ENCODE measurements at regions not wholly inside any gene's neighbourhood (a gene's known extent, or its start where the extent isn't known, plus 50 kb on each side); places are given as distances from the start of the nearest gene placed in this dataset.

DNA sequence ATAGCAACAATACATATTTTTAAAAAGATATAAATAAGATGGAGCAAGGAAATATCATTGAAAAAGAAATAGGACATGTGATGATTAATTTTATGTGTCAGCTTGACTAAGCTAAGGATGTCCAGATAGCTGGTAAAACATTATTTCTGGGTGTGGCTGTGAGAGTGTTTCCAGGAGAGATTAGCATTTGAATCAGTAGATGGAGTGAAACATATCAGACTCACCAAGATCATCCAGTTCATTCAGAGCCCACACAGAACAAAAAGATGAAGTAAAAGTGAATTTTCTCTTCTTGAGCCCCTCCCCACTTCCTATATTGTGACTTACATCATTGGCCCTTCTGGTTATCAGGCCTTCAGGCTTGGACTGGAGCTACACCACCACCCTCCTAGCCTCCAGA lies 61.6 kb upstream of the TUSC7 start:
- dilution Hi-C loops (cut with HindIII; ENCODE audit: low sequenced_read_pairs, unreplicated experiment): no loop called here
- Histone ChIP-seq H3K9me3 (ENCODE audit: control insufficient read depth, insufficient read depth, low read length) (no peaks in the 10 kb centered on the region), H3K4me1 (ENCODE audit: control insufficient read depth, insufficient read depth, low read length) (no peaks in the 10 kb centered on the region), H2BK20ac (ENCODE audit: low read depth, low read length) (no peak overlapping the region), H3K56ac (ENCODE audit: extremely low read depth, insufficient read depth, low read length) (no peak overlapping the region), H3K9ac (ENCODE audit: low read depth, low read length) (no peak overlapping the region), H2BK5ac (ENCODE audit: low read depth, low read length, poor library complexity, severe bottlenecking) (no peak overlapping the region), H3K4ac (ENCODE audit: low read depth, low read length) (no peak overlapping the region), H2BK120ac (ENCODE audit: low read depth, low read length) (no peak overlapping the region), H3K9me1 (ENCODE audit: insufficient read depth, low read length) (no peaks in the 10 kb centered on the region), H3K36me3 (ENCODE audit: control insufficient read depth, insufficient read depth, low read length) (no peaks in the 10 kb centered on the region), H4K20me1 (ENCODE audit: insufficient read depth, low read length) (no peaks in the 10 kb centered on the region), H2AFZ (replicated peaks; ENCODE audit: low read length, poor library complexity) (no peak overlapping the region), H3K4me2 (ENCODE audit: low read depth, low read length) (no peak overlapping the region), H2BK15ac (ENCODE audit: low read depth, low read length) (no peak overlapping the region), H4K8ac (ENCODE audit: low read depth in 2 of 2, low read length in 2 of 2) (no peak overlapping the region), H4K91ac (ENCODE audit: insufficient read depth, low read depth, low read length) (no peak overlapping the region), H3K4me3 (ENCODE audit: insufficient read depth, low read depth, low read length) (no peak overlapping the region), H3K79me1 (ENCODE audit: low read depth in 1 of 2, low read length in 2 of 2) (no peaks in the 10 kb centered on the region), H3K27me3 (ENCODE audit: control insufficient read depth, insufficient read depth, low read length) (no peaks in the 10 kb centered on the region), H3K27ac (ENCODE audit: insufficient read depth, low read length) (no peak overlapping the region), H3K14ac (replicated peaks; ENCODE audit: low read depth, low read length) (no peak overlapping the region), H4K5ac (ENCODE audit: low read depth, low read length) (no peak overlapping the region), H3K23ac (ENCODE audit: low read depth, low read length) (no peak overlapping the region), H3K18ac (ENCODE audit: low read depth, low read length) (no peak overlapping the region), H2AK5ac (ENCODE audit: low read depth, low read length) (no peak overlapping the region), H2AK9ac (replicated peaks; ENCODE audit: low read depth, low read length, poor library complexity) (no peak overlapping the region)
- intact Hi-C loops (cut with micrococcal nuclease): no loop called here
- no peak for ATAC-seq (ENCODE audit: low read depth)
- DNase-seq: no peak
- in situ Hi-C loops (cut with MboI; ENCODE audit: low sequenced_read_pairs): no loop called here
- CTCF ChIA-PET: interaction anchor here (0.7 kb wide), 1 partner anchor 35 kb away, joined by 3 read pairs; no protein-coding TSS in a partner anchor
- BruUV-seq (replicated peaks): no TSS peak
- POLR2A ChIA-PET (ENCODE audit: unreplicated experiment): no interaction called here
- TF ChIP-seq NFE2L2 (IDR thresholded peaks at IDR 0.05; ENCODE audit: low read depth, low read length): no peak
- no peak for TF ChIP-seq POLR2A (IDR thresholded peaks at IDR 0.05; ENCODE audit: low read depth, low read length)
- TF ChIP-seq MAFK (IDR thresholded peaks at IDR 0.05; ENCODE audit: low read depth, low read length): no peak
- TF ChIP-seq CHD1 (IDR thresholded peaks at IDR 0.05; ENCODE audit: low read depth, low read length): no peak
- TF ChIP-seq MXI1 (IDR thresholded peaks at IDR 0.05; ENCODE audit: borderline replicate concordance, low read depth, low read length): no peak
- no peak for TF ChIP-seq FOS (IDR thresholded peaks at IDR 0.05; ENCODE audit: low read depth, low read length)
- no peak for TF ChIP-seq CEBPB (IDR thresholded peaks at IDR 0.05; ENCODE audit: low read depth, low read length)
- TF ChIP-seq MAZ (IDR thresholded peaks at IDR 0.05; ENCODE audit: borderline replicate concordance, low read depth, low read length): no peak
- TF ChIP-seq SMC3 (IDR thresholded peaks at IDR 0.05; ENCODE audit: low read depth, low read length): no peak
- TF ChIP-seq, protein P1, sequence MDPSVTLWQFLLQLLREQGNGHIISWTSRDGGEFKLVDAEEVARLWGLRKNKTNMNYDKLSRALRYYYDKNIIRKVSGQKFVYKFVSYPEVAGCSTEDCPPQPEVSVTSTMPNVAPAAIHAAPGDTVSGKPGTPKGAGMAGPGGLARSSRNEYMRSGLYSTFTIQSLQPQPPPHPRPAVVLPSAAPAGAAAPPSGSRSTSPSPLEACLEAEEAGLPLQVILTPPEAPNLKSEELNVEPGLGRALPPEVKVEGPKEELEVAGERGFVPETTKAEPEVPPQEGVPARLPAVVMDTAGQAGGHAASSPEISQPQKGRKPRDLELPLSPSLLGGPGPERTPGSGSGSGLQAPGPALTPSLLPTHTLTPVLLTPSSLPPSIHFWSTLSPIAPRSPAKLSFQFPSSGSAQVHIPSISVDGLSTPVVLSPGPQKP (IDR thresholded peaks at IDR 0.05; ENCODE audit: borderline replicate concordance, low read depth, low read length): no peak
- no peak for TF ChIP-seq RCOR1 (IDR thresholded peaks at IDR 0.05; ENCODE audit: insufficient replicate concordance, low read length)
- TF ChIP-seq RAD21 (IDR thresholded peaks at IDR 0.05; ENCODE audit: low read length): no peak
- TF ChIP-seq, protein P2, sequence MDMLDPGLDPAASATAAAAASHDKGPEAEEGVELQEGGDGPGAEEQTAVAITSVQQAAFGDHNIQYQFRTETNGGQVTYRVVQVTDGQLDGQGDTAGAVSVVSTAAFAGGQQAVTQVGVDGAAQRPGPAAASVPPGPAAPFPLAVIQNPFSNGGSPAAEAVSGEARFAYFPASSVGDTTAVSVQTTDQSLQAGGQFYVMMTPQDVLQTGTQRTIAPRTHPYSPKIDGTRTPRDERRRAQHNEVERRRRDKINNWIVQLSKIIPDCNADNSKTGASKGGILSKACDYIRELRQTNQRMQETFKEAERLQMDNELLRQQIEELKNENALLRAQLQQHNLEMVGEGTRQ (IDR thresholded peaks at IDR 0.05; ENCODE audit: low read depth, low read length): no peak
- no peak for TF ChIP-seq CTCF (conservative IDR thresholded peaks at IDR 0.05; ENCODE audit: low read depth, low read length)
- no peak for TF ChIP-seq RFX5 (IDR thresholded peaks at IDR 0.05; ENCODE audit: low read depth, low read length)
- TF ChIP-seq BHLHE40 (IDR thresholded peaks at IDR 0.05; ENCODE audit: low read depth, low read length): no peak
